ENCODE measurements at regions not wholly inside any gene's neighbourhood (a gene's known extent, or its start where the extent isn't known, plus 50 kb on each side); places are given as distances from the start of the nearest gene placed in this dataset.

GRCh38 chr11:70886676-70887541 is 365.5 kb downstream of the SHANK2 start:
- no peak for DNase-seq
- H3K36me3 ChIP-seq: no peaks in the 10 kb centered on the region
- H3K27me3 ChIP-seq: peaks cover 9% of the 10 kb centered on the region
- H3K4me3 ChIP-seq (ENCODE audit: low read depth, low read length): no peak overlapping the region
- H3K9me3 ChIP-seq: no peaks in the 10 kb centered on the region
- H3K4me1 ChIP-seq: no peaks in the 10 kb centered on the region
- TF ChIP-seq, protein P1, sequence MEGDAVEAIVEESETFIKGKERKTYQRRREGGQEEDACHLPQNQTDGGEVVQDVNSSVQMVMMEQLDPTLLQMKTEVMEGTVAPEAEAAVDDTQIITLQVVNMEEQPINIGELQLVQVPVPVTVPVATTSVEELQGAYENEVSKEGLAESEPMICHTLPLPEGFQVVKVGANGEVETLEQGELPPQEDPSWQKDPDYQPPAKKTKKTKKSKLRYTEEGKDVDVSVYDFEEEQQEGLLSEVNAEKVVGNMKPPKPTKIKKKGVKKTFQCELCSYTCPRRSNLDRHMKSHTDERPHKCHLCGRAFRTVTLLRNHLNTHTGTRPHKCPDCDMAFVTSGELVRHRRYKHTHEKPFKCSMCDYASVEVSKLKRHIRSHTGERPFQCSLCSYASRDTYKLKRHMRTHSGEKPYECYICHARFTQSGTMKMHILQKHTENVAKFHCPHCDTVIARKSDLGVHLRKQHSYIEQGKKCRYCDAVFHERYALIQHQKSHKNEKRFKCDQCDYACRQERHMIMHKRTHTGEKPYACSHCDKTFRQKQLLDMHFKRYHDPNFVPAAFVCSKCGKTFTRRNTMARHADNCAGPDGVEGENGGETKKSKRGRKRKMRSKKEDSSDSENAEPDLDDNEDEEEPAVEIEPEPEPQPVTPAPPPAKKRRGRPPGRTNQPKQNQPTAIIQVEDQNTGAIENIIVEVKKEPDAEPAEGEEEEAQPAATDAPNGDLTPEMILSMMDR (IDR thresholded peaks at IDR 0.05; ENCODE audit: low read depth, low read length): no peak

GRCh38 chr11:70887542-70887827 is 364.9 kb downstream of the SHANK2 start:
- TF ChIP-seq, protein P1 (IDR thresholded peaks at IDR 0.05; ENCODE audit: low read depth, low read length): no peak
- DNase-seq: no peak
- Histone ChIP-seq H3K27me3 (peaks cover 9% of the 10 kb centered on the region), H3K4me1 (no peaks in the 10 kb centered on the region), H3K4me3 (ENCODE audit: low read depth, low read length) (no peak overlapping the region), H3K9me3 (no peaks in the 10 kb centered on the region), H3K36me3 (no peaks in the 10 kb centered on the region)

- Histone ChIP-seq H3K36me3 (no peaks in the 10 kb centered on the region), H3K27me3 (peaks cover 9% of the 10 kb centered on the region), H3K9me3 (no peaks in the 10 kb centered on the region), H3K4me1 (no peaks in the 10 kb centered on the region), H3K4me3 (ENCODE audit: low read depth, low read length) (no peak overlapping the region)
- no peak for DNase-seq
- TF ChIP-seq, protein P1 (IDR thresholded peaks at IDR 0.05; ENCODE audit: low read depth, low read length): no peak
These were observed 364.3 kb downstream of the SHANK2 start for GRCh38 chr11:70888061-70888460.

GRCh38 chr11:70889411-70889810 is 363.0 kb downstream of the SHANK2 start:
- Histone ChIP-seq H3K36me3 (no peaks in the 10 kb centered on the region), H3K4me1 (no peaks in the 10 kb centered on the region), H3K9me3 (no peaks in the 10 kb centered on the region), H3K27me3 (peaks cover 9% of the 10 kb centered on the region), H3K4me3 (ENCODE audit: low read depth, low read length) (no peak overlapping the region)
- TF ChIP-seq, protein P1 (IDR thresholded peaks at IDR 0.05; ENCODE audit: low read depth, low read length): no peak
- no peak for DNase-seq

DNA sequence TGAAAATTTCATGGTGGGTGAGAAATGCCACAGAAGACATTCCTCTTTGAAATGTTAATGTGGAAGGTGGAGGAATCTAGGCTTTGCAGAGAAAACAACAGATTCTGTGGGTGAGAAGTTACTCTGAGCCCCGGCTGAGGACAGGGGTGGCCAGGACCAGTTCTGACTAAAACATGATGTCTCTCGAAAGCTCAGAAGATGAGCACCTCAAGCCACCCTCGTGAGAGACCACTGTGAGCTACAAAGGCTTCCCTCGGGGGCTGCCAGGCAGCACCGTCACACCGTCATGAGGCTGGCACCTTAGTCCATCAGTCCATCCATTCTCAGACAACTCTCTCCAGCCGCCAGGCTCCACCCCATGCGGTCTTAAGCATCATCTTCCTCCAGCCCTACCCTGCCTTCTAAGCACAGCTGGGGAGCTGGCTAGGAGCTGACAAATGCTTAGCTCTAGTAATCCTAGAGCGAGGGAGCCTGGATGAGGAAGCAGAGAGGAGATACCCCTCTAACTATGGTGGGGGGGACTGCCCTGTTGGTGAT is 360.5 kb downstream of the SHANK2 start:
- H3K27me3 ChIP-seq: 0 out of 2 replicates have a peak, but pooled peaks cover 7% of the 10 kb centered on the region
- TF ChIP-seq, protein P1 (IDR thresholded peaks at IDR 0.05; ENCODE audit: low read depth, low read length): no peak
- H3K9me3 ChIP-seq: no peaks in the 10 kb centered on the region
- no peak overlapping the region for H3K4me3 ChIP-seq (ENCODE audit: low read depth, low read length)
- DNase-seq: no peak
- no peaks in the 10 kb centered on the region for H3K4me1 ChIP-seq
- no peaks in the 10 kb centered on the region for H3K36me3 ChIP-seq

- Histone ChIP-seq H3K9me3 (no peaks in the 10 kb centered on the region), H3K36me3 (no peaks in the 10 kb centered on the region), H3K4me3 (ENCODE audit: low read depth, low read length) (no peak overlapping the region), H3K27me3 (0 out of 2 replicates have a peak, but pooled peaks cover 7% of the 10 kb centered on the region), H3K4me1 (no peaks in the 10 kb centered on the region)
- no peak for DNase-seq
- TF ChIP-seq, protein P1 (IDR thresholded peaks at IDR 0.05; ENCODE audit: low read depth, low read length): no peak
These were observed 359.5 kb downstream of the SHANK2 start for GRCh38 chr11:70892889-70893288.

Measured in BE2C (cell line).